ENCODE measurements at regions not wholly inside any gene's neighbourhood (a gene's known extent, or its start where the extent isn't known, plus 50 kb on each side); places are given as distances from the start of the nearest gene placed in this dataset.

DNA sequence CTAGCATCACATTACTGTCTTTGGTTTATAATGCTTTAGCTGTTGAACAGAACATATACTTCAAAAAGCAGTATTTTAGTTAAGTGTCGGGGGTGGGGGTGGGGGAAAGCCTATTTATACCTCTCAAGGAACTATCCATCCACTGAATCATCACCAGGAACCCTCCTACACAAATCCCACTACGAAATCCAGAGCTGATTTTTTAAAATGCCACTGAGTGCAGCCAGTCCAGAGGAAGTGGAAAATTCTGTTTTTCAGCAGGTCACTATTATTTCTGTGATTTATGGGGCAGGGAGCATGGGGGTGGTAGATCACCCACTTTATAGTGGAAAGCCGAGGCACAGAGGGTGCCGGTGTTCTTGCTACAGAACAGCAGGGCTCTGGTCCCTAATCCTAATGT is 284.1 kb downstream of the SOX9 start:
- intact Hi-C loops (cut with DNase I), result no loop called here
- no peak for TF ChIP-seq EP300 (IDR thresholded peaks at IDR 0.05)
- TF ChIP-seq CTCF (IDR thresholded peaks at IDR 0.05), result no peak
- TF ChIP-seq POLR2A (IDR thresholded peaks at IDR 0.05), result no peak
- WGBS, 3 donors, result 0 to 9% (median 6%) methylated on average over 4 of the region's 4 CpGs
- no peaks in the 10 kb centered on the region for H3K36me3 ChIP-seq
- no peak for DNase-seq
- H3K4me1 ChIP-seq (ENCODE audit: insufficient read depth), result no peaks in the 10 kb centered on the region
- no peaks in the 10 kb centered on the region for H3K9me3 ChIP-seq
- H3K27me3 ChIP-seq, result no peaks in the 10 kb centered on the region
- no peak overlapping the region for H3K4me3 ChIP-seq
- H3K27ac ChIP-seq, result no peak overlapping the region

GRCh38 chr17:72405662-72406230 is 284.9 kb downstream of the SOX9 start:
- DNase-seq, result no peak
- TF ChIP-seq EP300 (IDR thresholded peaks at IDR 0.05) (no peak), CTCF (IDR thresholded peaks at IDR 0.05) (no peak), POLR2A (IDR thresholded peaks at IDR 0.05) (no peak)
- Histone ChIP-seq H3K36me3 (no peaks in the 10 kb centered on the region), H3K27me3 (no peaks in the 10 kb centered on the region), H3K4me1 (ENCODE audit: insufficient read depth) (no peaks in the 10 kb centered on the region), H3K4me3 (no peak overlapping the region), H3K9me3 (no peaks in the 10 kb centered on the region), H3K27ac (no peak overlapping the region)
- intact Hi-C loops (cut with DNase I), result no loop called here
- WGBS, 3 donors, result 90 to 93% (median 92%) methylated on average over 6 of the region's 6 CpGs

GRCh38 chr17:72406498-72406897 is 285.7 kb downstream of the SOX9 start:
- DNase-seq, result no peak
- H3K27ac ChIP-seq, result no peak overlapping the region
- WGBS, 3 donors, result 93 to 100% (median 95%) methylated on average over 1 of the region's 1 CpG
- no peaks in the 10 kb centered on the region for H3K27me3 ChIP-seq
- intact Hi-C loops (cut with DNase I), result no loop called here
- H3K36me3 ChIP-seq, result no peaks in the 10 kb centered on the region
- no peak overlapping the region for H3K4me3 ChIP-seq
- TF ChIP-seq POLR2A (IDR thresholded peaks at IDR 0.05) (no peak), EP300 (IDR thresholded peaks at IDR 0.05) (no peak), CTCF (IDR thresholded peaks at IDR 0.05) (no peak)
- H3K4me1 ChIP-seq (ENCODE audit: insufficient read depth), result no peaks in the 10 kb centered on the region
- H3K9me3 ChIP-seq, result no peaks in the 10 kb centered on the region

- H3K27ac ChIP-seq, result no peak overlapping the region
- peak; percentile 11 to 57 (median 28) for DNase-seq
Measured at GRCh38 chr17:72407336-72407909, 286.6 kb downstream of the SOX9 start.

More at GRCh38 chr17:72407336-72407909, 286.6 kb downstream of the SOX9 start:
- Histone ChIP-seq H3K4me1 (ENCODE audit: insufficient read depth) (no peaks in the 10 kb centered on the region), H3K9me3 (no peaks in the 10 kb centered on the region), H3K36me3 (no peaks in the 10 kb centered on the region), H3K27me3 (no peaks in the 10 kb centered on the region), H3K4me3 (no peak overlapping the region)
- intact Hi-C loops (cut with DNase I), result no loop called here
- TF ChIP-seq CTCF (IDR thresholded peaks at IDR 0.05), result no peak
- TF ChIP-seq EP300 (IDR thresholded peaks at IDR 0.05), result no peak
- no peak for TF ChIP-seq POLR2A (IDR thresholded peaks at IDR 0.05)
- WGBS, 3 donors, result 0 to 2% (median 1%) methylated on average over 5 of the region's 5 CpGs

All from ovary (tissue), 7 donors.